Activated CD4-positive, alpha-beta T cell treated with anti-CD3 and anti-CD28 coated beads, Interleukin-2, Interleukin-4, amounts not matched to agents 100 ng/mL and 50 ng/mL, durations not matched to agents 16 hours and 8 hours (primary cell): ENCODE measurements at regions not wholly inside any gene's neighbourhood (a gene's known extent, or its start where the extent isn't known, plus 50 kb on each side); places are given as distances from the start of the nearest gene placed in this dataset.
"Not testable (repeated sequence)": the region's sequence is repeated elsewhere in the genome, so short reads cannot be mapped to it uniquely, and the experiment has no call there.

Source experiments
- DNase-seq: peaks from one replicate; pipeline ENCODE4 v3.0.0-alpha.2; 2020; ENCODE audit warnings: low spot score

DNA sequence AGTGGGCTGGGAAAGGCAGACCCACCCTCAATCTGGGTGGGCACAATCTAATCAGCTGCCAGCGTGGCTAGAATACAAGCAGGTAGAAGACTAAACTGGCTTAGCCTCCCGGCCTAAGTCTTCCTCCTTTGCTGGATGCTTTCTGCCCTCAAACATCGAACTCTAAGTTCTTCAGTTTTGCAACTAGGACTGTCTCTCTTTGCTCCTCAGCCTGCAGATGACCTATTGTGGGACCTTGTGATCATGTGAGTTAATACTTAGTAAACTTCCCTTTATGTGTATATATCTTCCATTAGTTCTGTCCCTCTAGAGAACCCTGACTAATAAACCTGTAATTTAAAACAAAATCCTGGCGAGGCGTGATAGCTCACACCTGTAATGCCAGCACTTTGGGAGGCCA, 51.8 kb upstream of the SLC39A8 start:
- not testable (repeated sequence) for DNase-seq

DNA sequence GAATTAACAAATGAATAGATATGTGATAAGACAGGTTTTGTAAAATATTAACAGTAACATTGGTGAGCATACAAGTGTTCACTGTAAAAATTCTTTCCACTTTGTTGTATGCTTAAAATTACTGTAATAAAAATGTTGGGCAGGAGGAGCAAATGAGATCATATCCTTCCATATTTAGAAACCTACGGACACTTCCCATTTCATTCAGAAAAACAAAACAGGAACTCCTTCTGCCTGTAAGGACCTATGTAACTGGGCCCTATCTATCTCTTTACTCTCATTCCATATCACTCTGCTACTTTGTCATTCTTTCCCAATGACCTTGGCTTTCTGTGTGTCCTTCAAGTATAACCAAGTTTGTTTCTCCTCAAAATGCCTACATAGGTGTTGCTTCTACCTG, 53.7 kb upstream of the SLC39A8 start:
- no peak for DNase-seq

DNA sequence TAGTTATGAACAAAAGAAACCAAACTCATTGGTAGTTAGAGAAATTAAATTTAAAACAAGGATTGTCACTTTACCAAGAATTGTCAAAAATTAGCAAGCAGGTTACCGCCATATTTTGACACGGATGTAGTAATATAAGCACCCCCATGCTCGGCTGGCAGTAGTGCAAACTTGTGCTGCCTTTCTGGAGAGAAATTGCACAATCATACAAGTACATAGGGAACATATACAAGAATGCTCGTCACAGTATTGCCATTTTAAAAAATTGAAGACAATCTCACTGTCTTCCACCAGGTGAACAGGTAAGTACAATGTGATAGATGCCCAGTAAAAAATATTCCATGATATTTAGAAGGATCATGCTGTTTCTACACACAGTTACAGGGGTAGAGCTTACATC, 55.6 kb upstream of the SLC39A8 start:
- DNase-seq = no peak

DNA sequence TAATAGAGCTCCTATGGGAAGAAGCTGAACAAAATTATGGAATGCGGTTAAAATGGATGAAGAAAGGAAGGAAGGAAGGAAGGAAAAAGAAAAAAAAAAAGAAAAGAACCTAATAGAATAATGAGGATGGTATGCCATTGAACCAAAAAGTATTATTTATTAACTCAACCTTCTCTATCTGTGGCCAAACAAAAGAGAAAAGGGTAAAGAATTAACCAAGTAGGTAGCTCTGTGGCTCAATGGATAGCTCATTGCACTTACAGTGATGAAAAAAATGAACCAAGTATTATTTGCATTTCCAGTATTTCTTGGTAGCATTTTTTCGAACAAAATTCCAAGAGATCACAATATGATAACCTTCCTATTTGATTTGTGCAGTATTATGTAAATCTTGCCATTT, 56.9 kb upstream of the SLC39A8 start:
- no peak for DNase-seq

DNA sequence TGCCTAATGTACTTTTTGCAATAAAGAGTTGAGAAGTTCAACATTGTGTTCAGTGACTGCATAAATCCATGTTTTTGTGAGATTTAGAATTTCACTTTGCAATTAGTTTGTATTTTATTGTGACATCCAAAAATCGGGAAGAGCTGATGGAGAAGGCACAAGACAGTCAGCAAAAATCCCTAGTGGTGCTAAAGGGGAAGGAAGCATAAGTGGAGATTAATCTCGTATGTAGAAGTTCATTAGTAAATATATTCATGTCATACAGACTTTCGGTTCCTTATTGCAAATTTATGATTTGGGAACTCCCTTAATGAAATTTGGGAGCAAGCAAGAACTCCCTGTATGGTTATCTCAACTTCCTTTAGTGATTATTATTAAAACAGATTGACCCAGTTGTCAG, 57.8 kb upstream of the SLC39A8 start:
- no peak for DNase-seq

DNA sequence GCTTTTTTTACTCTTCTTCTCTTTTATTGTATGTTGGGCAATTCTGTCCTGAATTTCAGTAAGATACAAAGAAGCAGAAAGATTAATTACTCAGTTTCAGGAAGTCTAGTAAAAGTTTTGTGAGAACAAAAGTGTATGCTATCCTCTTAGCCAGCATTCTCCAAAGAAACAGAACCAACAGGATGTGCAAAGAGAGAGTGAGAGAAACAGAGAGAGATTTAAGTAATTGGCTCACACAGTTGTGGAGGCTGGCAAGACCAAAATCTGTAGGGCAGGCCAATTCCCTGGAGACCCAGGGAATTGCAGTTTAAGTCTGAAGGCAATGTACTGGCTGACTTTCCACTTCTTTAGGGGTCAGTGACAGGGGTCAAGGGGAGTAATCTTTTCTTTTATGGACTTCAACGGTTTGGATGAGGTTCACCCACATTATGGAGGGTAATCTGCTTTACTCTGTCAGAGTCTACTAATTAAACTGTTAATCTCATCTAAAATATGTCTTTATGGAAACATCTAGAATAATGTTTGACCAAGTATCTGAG, 59.2 kb upstream of the SLC39A8 start:
- no peak for DNase-seq

DNA sequence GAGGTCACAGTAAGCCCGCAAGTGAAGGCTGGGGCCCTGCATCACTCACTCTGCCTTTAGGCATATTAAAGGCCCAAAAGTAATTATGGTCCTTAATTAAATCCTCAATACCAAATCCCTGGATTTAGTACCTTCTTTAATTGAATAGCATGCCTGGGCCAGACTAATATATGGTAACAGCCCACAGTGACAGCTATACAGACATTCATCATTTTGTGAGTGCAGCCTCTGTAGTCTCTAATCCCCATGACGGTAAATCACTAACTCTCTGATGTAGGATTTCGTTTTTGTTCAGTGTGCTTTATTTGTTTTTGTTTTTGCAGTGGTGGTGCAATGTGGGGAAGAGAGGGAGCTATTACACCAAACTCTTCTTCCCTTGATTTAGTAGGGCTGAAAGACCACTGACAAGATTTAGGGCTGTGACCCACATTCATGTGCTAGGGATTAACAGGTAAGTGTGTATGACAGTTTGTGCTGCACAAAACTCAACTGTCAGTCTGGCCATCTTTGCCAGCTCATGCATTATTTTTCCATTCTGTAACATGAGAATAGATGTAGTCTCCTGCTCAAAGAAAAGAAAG, 60.6 kb upstream of the SLC39A8 start:
- no peak for DNase-seq

DNA sequence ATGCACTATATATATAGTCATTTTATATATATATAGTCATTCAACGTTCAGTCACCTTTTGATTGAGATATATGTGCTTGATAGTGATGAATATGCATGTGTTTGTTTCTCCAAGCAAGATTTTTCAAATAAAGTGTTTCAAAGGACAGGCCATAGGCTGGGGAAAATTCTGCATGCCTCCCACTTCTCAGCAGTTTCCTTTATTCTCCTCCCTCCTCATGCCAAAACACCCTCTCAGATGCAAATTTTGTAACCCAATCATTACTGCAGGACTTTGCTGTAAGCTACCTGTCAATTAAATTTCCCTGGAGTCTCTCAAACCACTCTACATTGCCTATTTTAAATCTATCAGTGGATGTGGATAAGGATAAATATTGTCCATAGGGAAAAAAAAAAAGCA, 65.6 kb upstream of the SLC39A8 start:
- not testable (repeated sequence) for DNase-seq

DNA sequence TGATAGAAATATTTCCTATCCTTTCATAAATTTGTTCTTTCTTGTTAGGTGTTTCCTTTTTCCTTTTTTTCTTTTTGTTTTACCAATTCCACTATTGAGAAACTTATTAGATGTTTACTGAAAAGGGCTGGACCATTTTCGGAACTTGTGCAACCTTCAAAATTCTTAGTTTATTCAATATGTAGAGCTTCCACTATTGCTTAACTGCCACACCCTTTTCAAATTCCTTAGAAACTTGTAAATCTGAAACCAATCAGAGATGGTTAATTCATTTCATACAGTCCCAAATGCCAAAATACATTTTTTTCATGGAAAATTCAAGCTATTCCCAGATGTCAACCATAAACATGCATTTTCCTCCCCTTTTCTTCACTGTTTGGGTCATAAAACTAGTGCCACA, 66.1 kb upstream of the SLC39A8 start:
- DNase-seq = no peak

DNA sequence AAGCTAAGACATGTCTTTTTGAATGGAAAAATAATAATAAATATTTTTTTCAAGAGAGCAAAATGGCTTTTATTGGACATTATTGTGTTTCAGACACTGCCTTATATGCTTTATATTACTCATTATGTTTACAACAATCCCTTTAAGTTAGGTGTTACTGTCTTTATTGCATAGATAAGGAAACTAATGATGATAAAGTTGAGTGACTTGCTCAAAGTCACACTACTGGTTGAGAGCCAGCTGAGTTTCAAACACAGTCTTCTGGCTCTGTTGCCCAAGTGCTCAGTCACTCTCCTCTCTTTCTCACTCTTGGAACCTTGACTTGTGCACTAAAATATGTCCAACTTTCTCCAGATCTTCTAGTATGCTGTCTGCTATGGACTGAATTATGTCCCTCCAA, 71.5 kb upstream of the SLC39A8 start:
- DNase-seq = no peak

DNA sequence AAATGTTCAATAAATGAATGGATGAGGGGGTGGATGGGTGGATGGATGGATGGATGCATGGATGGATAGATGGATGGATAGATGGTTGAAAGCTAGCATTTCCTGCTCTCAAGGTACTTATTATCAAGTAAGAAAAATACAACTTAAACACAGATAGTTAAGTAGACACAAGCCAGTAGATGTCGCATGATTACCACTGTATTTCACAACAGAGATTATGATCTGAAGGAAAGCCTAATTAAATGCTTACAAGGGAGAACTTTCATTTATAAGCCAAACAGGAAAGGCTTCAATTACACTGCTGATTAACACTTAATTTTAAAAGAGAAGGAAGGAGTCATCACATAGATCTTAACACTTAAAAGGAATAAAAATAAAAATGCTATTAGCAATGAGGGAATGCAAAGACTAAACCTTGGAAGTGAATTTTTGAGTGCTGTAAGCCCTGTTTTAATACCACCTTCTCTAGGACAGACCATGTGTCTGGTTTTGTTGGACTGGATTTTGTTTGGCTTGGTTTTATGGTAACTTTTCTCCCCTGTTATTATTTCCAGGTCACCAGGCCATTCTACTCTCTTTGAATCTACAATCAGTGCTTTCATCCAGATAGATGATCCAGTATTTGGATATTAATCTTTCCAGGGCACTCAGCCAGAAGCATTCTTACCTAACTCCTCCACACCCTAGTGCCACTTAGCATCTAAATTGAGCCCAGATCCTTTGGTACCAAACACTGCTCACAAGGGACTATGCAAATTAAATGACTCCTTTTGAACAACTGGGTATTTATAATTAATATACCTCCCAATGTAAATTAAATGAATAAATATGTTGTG, 75.5 kb upstream of the SLC39A8 start:
- no peak for DNase-seq

DNA sequence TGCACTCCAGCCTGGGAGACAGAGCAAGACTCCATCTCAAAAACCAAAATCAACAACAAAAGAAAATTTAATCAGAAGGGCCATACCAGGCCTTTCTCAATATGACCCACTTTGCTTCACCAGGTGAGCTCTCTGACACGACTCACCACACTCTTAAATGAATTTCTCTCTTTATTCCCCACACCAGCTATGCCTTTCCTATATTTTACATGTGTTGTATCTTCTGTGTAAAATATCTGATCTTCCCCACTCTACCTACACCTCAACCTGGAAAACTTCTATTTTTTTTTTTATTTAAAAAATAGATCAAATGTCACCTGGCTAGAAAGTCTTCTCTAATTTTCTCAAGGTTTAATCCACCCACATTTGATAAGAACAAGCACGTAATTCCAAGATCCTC, 77.6 kb upstream of the SLC39A8 start:
- DNase-seq = no peak

DNA sequence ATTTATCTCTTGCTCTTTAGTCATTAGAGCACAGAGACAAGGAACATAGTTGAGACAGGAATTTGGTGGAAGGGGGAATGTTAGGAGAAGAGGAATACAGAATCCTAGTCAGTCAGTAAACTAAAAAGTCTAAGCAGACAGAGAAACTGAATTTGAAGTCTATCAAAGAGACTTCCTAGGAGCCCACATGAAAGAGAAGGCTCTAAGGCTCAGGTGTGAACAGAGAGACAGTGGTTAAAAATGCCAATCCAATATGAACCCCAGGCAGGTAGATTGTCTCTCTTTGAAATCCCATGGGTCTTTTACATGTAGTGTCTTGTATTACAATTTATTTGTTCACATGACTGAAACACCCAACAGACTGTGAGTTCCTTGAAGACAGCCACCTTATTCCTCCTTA, 77.8 kb upstream of the NFKB1 start:
- no peak for DNase-seq

DNA sequence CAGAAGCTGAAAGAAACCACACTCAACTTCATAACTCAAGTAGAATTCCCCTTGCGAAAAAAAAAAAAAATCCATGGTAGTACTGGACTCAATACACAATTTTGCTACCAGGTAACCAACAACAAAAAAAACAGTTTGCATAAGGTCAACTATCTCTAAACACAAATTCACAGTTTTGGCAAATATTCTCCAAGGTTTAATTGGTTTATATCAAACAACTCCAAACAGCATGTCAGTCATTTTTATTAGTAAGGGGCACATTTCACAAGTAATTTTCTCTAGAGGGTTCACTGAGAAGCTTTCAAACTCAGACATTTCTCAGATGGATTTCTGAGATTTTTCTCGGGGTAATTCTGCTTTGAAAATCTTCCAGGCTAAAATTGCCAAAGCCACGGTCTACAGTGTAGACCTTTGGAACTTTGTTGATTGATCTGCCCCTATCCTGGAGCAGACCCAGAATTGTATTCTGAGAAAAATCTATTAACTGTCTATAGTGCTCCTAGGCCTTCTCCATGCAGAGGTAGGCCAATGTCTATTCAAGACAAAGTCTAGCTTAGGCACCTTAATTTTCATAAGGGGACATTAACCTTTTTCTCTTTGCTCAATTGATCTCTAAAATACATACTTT, 73.7 kb upstream of the NFKB1 start:
- no peak for DNase-seq

DNA sequence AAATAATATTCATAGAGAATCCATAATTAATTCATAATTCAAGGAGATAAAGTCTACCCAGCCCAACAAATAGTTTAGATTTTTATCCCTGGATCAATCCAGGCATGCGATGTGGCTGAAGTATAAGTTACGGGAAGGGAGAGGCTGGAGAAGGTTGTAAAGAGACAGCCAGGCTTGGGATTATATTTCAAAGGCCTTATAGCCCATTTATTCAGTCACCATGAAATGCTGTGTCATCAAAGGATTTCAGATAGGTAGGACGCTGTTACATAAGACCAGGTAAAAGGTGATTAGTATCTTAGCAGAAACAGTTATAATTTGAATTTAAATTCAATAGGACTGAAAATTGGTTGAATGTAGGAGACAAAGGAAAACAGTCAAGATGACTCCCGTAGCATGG, 73.0 kb upstream of the NFKB1 start:
- DNase-seq = no peak

DNA sequence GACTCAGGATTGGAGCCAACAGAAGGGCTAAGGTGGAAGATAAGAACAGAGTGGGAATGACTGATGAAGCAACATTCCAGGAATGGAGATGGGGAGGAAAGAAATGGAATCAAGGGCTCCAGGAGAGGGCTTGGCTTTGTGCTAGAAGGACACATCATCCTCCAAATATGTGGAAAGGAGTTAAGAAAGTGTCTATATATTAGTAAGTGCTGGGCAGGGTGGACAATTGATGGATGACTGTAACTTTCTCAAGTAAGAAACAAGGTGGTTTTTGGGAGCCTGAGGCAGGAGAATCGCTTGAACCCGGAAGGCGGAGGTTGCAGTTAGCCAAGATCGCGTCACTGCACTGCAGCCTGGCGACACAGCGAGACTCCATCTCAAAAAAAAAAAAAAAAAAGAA, 71.6 kb upstream of the NFKB1 start:
- DNase-seq = no peak

DNA sequence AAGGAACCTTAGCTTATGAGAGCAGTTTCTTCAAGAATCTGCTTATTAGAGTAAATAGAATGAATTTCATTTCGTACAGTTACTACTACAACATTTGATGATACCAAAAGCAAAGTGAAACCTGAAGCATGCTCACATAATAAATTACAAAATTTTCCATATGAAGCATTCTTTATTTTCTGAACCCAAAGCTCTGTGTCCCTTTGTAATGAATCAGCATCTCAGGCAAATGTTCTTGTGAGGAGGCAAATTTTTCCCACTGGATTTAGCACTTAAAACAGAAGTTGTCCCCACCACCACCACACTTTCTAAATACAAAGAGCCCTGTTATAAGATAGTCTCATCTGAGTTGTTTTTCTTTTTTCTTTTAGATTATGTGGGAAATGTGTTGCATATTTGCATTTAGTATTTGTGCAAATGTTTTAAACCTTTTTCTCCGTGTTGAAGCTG, 70.7 kb upstream of the NFKB1 start:
- no peak for DNase-seq

DNA sequence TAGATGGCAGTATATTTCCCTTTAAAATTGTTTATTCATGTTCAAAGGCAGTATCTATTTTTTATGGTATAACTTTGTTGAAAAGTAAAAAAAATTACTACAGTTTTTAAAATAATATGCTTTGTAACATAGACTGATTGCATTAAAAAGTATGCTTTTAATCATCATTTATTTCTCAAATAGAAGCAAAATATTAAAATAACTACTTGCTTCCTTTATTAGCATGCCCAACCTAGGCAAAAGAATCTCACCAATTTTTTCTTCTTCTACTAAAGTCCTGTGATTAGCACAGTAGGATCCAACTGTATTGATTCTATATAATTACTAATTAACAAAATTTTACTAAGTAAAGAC, 69.6 kb upstream of the NFKB1 start:
- DNase-seq = no peak

DNA sequence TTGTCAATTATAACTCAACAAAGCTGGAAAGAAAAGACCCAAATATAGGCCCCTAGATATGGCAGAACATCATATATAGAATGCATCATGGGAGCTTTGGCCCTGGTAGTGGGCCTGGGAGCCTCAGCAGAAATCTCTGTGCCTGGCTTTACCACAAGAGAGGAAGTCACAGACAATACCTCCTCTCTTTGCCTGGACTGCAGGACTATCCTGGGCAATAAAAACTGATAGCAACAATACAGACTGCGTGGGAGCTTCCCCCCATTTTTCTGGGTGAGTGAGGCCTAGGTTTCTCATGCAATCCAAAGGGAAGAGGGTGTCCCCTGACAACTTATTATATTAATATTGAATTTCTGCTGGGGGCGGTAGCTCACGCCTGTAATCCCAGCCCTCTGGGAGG, 64.0 kb upstream of the NFKB1 start:
- DNase-seq = no peak

DNA sequence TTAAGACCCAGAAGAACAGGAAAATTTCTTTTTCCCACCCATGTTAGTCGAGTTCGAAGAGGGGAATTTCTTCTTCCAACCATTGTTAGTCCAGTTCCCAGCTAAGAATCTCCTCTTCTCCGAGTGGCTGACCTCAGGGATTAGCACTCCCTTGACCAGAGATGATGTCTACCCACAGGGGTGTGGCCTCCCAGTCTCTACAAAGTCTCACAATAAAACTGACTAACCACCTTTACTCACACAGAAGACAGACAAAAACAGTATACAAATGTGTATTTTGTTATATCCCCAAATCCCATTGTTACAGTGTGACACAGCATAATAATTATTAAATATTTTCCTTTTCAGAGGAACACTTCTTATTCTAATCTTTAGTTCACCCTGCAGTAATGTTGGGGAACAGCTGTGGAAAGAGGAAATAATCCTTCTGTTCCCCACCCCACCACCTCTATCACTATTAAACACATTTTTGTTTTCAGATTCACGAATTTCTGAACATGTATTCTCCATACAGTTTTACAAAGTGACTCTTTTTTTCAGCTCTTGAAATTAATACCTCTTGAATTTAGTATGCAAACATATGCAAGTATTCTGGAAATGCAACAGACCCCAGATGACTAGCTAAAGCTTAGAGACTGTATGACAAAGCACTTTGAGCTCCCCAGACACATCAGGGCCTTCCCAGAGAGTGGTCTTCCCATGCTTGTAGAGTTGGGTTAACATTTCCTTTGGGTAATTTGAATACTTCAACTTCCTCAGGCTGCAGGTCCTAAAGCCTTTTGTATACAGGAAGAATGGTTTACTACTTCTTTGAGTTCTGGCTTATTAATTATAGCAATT, 62.5 kb upstream of the NFKB1 start:
- DNase-seq = no peak

DNA sequence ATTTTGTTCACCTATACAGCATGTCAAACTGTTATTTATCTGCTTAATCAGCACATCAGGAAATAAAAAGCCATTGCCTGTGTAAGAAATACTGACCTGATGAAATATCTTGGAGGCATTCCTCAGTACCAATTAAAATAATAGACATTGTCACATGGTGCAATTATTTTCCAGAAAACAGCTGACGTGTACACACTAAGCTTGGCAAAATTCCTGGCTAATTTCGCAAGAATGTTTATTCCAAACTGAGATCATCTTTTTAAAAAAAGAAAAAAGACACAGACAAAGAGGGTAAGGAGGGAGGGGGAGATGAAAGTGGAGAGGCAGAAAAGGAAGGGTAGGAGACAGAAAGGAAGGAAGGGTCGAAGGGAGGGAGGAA, 61.9 kb upstream of the NFKB1 start:
- no peak for DNase-seq

DNA sequence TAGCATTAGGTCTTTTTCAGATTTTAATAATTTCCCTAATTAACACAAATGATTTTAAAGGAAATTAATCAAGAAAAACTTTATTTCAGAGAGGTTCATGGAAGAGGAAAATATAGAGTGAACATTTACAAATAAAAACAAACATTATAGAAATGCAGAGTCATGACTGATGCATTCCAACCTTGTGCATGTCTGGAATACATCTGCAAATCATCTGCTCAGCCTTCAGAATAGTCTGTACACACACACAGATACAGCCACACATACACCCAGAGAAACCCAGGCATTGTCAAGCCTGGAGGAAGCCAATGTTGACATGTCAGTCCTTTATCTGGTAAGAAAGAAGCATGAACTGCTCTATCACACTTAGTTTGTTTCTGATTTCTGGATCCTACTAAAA, 61.3 kb upstream of the NFKB1 start:
- no peak for DNase-seq

DNA sequence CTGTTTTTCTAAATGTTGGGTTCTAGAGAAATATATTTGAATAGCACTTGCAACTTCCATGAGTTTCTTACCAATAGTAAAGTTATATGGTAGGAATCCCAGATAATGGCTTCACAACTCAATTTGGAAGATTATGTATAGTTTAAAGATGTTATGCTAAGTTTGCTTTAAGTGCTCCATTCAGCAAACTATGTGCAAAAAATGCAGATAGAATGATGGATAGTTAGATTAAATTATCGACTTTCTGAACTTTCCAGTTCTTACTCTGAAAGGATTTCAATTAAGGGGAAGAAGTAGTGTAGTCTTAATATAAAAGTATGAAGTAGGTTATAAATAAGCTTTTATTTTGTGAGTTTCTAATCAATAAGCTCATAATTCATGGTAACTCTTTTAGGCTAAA, 60.7 kb upstream of the NFKB1 start:
- DNase-seq = no peak
